22Rv1 (cell line): ENCODE measurements at regions not wholly inside any gene's neighbourhood (a gene's known extent, or its start where the extent isn't known, plus 50 kb on each side); places are given as distances from the start of the nearest gene placed in this dataset.

Experiments
- CTCF ChIP-seq: fragments of 450-650 bp; IDR thresholded peaks from 2 replicates; pipeline ENCODE4 v1.5.1; 2017; ENCODE audit warnings: mild to moderate bottlenecking
- ZFX ChIP-seq: fragments of 450-650 bp; IDR thresholded peaks from 2 replicates; pipeline ENCODE4 v1.6.1; 2017; ENCODE audit warnings: antibody characterized with exemption, borderline replicate concordance

DNA sequence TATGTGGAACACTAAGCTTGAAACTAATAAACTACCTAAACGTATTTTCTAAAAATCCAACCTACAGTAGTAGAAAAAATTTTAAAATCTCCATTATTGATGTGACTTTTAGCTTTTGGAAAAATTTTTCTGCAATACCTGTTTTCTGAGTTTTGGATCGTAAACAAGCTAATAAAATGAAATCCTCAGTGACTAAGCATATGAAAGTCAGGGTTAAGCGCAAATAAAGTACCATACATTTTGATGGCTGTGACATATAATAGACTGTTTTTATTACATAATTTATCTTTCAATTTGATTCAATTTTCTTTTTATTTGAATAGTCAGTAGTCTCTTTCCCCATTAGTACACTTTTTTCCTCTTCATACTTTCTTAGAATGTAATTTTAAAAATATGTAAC, 683.6 kb downstream of the NUP35 start:
- TF ChIP-seq CTCF (no peak), ZFX (no peak)
